LNCaP clone FGC (cell line): ENCODE measurements at regions not wholly inside any gene's neighbourhood (a gene's known extent, or its start where the extent isn't known, plus 50 kb on each side); places are given as distances from the start of the nearest gene placed in this dataset.

Experiments
- DNase-seq: peaks from one replicate; pipeline ENCODE4 v3.0.0-alpha.2; 2011; ENCODE audit warnings: low read depth
- H3K4me3 ChIP-seq: 2 replicates; pipeline ENCODE4 v1.5.1; 2011; ENCODE audit warnings: mild to moderate bottlenecking, low read depth, low read length, control low read depth
- TF ChIP-seq, protein P1 (sequence below): IDR thresholded peaks from 2 replicates; pipeline ENCODE4 v1.5.1; 2012; ENCODE audit warnings: mild to moderate bottlenecking; ENCODE audit not compliant: control insufficient read depth, insufficient read depth; ENCODE audit errors: extremely low read depth

DNA sequence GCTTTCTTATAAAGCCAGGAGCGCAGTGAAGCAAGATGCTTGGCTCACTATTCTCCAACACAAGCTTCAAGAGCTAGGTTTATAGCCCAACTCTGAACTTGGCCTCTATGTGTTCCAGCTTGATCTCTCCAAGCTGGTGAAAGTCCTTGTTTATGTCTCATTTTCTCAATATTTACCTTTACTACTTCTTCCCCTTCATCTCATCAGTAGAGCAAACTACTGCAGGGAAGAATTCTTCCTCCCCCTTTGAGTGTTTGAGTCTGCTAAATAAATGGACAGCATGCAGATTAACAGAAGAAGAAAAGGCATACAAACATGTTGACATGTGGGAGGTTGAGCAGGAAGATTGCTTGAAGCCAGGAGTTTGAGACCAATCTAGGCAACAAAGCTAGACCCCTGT, 460.7 kb downstream of the ZNF608 start:
- H3K4me3 ChIP-seq = no peak overlapping the region
- TF ChIP-seq, protein P1, sequence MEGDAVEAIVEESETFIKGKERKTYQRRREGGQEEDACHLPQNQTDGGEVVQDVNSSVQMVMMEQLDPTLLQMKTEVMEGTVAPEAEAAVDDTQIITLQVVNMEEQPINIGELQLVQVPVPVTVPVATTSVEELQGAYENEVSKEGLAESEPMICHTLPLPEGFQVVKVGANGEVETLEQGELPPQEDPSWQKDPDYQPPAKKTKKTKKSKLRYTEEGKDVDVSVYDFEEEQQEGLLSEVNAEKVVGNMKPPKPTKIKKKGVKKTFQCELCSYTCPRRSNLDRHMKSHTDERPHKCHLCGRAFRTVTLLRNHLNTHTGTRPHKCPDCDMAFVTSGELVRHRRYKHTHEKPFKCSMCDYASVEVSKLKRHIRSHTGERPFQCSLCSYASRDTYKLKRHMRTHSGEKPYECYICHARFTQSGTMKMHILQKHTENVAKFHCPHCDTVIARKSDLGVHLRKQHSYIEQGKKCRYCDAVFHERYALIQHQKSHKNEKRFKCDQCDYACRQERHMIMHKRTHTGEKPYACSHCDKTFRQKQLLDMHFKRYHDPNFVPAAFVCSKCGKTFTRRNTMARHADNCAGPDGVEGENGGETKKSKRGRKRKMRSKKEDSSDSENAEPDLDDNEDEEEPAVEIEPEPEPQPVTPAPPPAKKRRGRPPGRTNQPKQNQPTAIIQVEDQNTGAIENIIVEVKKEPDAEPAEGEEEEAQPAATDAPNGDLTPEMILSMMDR = no peak

DNA sequence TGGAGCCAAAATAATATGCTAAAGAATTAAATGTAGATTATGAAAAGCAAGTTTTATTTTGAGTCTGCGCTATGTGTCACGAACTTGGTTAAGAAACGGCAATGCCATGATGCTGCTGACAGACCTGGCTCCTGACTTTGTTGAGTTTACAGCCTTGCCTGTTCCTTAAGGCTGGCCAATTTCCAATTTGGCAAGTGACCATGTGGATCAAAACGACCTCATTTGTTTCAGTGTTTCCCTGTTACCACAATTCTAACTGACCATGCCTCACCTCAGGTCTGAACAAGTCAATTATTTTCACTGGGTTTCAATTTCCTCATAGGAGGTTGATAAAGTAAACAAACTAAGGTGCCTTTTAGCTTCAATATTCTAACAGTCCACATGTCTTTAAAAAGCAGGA, 461.4 kb downstream of the ZNF608 start:
- no peak for DNase-seq
- TF ChIP-seq, protein P1 = no peak

More for the DNA sequence above, 460.7 kb downstream of the ZNF608 start:
- DNase-seq = no peak

DNA sequence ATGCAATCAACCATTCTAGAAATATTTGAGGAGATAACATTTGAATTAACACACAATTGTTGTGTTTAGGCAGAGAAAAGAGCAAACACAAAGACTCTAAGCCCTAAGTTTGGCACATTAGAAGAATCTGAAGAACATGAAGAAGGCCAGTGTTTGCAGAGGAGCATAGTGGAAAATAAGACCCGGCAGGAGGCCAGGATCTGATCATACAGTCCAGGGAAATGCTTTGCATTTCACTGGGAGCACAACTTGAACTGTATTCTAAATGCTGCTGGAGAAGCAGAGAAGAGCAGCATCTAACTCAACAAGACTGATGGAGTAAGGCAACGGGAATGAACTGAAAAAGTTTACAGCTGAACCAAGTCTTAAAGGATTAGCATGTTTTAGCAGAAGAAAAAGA, 463.4 kb downstream of the ZNF608 start:
- TF ChIP-seq, protein P1 = no peak
- no peak for DNase-seq
- no peak overlapping the region for H3K4me3 ChIP-seq

More for the DNA sequence above, 461.4 kb downstream of the ZNF608 start:
- H3K4me3 ChIP-seq = no peak overlapping the region

DNA sequence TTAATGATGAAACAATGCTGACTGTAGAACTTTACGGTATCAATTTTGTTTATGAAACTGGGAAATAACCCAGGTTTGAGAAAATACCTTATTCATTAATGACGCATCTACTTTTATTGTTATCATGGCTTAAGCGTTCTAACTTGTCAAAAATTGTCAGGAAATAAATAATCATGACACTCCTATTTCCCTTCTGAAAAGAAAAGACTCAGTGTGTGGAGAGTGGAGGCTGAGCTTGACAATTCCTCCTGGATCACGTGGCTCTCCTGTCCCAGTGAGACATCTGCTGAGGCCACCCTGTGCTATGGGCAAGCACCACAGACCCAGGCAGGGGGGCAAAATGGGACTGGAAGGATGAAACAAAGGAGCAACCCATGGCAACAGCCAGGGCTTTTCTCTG, 466.4 kb downstream of the ZNF608 start:
- no peak for DNase-seq
- TF ChIP-seq, protein P1 = no peak
- H3K4me3 ChIP-seq = no peak overlapping the region

DNA sequence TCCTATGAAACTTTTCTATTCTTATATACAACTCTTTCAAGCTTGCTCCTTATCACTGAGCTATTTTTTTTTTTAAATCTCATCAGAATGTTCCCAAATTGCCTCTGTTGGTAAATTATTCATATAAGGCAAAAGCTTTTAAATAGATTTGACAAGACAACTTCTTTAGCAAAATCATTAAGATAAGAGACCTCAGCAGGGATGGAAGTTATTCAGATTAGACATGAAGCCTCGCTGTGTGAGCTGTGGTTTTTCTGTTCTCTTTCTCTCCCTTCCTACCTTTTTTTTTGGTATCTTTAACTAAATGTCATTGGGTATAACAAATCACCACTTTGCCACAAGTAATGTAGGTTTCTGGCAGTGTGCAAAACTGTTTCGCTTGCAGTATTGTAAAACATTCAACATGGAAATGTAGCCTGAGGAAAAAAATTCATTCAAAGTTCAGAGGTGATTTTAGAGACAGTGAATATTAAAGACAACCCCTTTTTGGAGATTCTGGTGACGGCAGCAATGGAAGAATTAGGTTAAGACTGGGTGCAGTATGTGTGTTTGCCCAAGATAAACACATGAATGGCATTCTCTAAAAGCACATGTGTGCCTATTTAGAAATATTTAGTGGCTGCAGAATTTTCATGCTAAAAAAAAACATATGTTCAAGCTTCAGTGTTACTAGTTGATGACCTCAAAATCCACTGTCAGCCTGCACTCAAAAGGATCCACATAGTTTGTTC, 467.1 kb downstream of the ZNF608 start:
- TF ChIP-seq, protein P1 = no peak
- no peak for DNase-seq
- no peak overlapping the region for H3K4me3 ChIP-seq

DNA sequence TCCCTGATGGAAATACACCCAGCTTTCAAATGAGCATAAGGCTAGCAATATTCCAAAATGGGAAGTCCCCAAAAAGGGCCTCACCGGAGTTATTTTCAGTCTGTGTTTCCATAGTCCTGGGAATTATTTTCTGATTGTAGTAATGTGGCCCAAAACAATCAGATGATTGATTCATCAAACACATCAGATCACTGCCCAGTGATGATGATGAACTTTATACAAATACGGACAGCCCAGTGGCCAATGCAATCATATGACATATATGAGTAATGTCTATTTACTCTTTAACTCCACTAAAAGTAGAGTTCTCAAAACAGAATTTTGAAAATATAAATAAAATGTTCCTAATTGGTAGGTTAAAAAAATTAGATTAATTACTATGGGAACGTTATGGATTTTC, 467.8 kb downstream of the ZNF608 start:
- no peak for DNase-seq
- TF ChIP-seq, protein P1 = no peak
- no peak overlapping the region for H3K4me3 ChIP-seq

DNA sequence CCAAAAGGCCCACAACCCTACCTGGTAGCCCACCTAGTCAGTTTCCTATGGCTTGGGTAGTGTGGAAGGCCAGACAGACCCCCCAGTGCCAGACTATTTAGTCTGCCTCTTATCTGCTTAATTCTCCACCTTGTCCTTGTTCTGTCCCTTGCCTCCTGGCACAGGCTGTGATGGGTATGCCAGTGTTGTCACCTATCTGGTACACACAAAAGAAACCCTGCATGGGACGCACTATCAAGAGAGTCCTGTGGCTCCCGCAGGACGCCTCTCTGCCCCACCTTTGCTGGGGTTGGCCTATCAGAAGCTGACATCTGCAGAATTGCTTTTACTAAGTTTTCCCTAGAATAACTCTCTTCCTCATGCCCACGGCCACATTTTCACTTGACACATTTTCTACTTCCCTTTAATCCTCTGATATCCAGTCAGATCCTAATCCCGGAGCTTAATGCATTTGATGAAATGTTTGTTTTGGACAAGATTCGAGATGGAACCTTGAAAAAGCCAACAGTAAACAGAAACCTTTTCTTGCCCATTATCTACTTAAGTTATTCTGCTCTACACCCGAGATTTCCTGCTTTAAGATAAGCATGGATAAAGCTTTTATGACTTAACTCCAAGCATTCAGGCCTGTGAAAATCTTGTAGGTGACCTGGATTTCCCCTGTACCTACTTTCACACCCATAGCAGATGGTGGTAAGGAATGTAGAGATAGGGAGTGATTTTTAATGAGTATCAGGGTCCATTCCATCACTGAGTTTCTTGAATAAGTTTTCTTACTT, 468.5 kb downstream of the ZNF608 start:
- TF ChIP-seq, protein P1 = no peak
- no peak for DNase-seq
- no peak overlapping the region for H3K4me3 ChIP-seq
